ENCODE measurements at regions not wholly inside any gene's neighbourhood (a gene's known extent, or its start where the extent isn't known, plus 50 kb on each side); places are given as distances from the start of the nearest gene placed in this dataset.

DNA sequence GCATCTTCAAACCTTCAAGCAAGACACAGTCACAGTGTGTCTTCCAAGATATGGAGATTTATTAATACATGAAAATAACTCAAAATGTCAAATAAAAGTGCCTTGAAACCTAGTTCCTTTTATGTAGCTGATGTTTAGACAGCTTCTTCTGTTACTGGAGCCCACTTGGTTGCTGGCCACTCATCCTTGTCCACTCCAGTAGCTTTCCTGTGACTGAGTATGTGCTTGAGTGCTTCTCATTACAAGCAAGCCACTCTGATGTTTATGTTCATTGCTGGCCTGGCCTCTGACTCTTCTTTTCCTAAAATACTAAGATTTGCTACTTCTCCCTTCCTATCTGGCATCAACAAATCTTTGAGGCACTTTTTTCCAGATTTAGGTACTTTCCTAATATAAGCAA lies 545.2 kb upstream of the MAN1A1 start:
- TF ChIP-seq POLR2AphosphoS5 (IDR thresholded peaks at IDR 0.05; ENCODE audit: low read depth, low read length) (no peak), TAF1 (IDR thresholded peaks at IDR 0.05; ENCODE audit: borderline replicate concordance, insufficient read depth, low read length) (no peak)

All from PFSK-1 (cell line).